Panc1 (cell line): ENCODE measurements at regions not wholly inside any gene's neighbourhood (a gene's known extent, or its start where the extent isn't known, plus 50 kb on each side); places are given as distances from the start of the nearest gene placed in this dataset.

ENCODE experiments used
- ATAC-seq: fragments of 200-7000 bp; cut with Tn5 transposase; 2 replicates; pipeline ENCODE4 v1.9.1; 2020; ENCODE audit warnings: mild to moderate bottlenecking, moderate library complexity
- BruUV-seq: library from RNA; stranded (reverse); fragments of 400-500 nt; replicated peaks from 2 replicates; lab custom pipeline; 2021; lab: Mats Ljungman, UMichigan
- CTCF ChIA-PET: fragments of 300-600 bp; sonication (Branson Sonifier 250); formaldehyde crosslinking; loops from one replicate; lab custom pipeline; 2022; ENCODE audit warnings: antibody characterized with exemption; lab: Charles Lee
- POLR2A ChIA-PET: fragments of 300-600 bp; sonication (Branson Sonifier 250); formaldehyde crosslinking; loops from one replicate; lab custom pipeline; 2022; ENCODE audit warnings: antibody characterized with exemption; lab: Charles Lee
- DNase-seq: peaks from one replicate; pipeline ENCODE4 v3.0.0-alpha.2; 2010; ENCODE audit warnings: low read depth, low spot score
- H3K27ac ChIP-seq: 2 replicates; pipeline ENCODE4 v1.5.1; 2011; ENCODE audit warnings: mild to moderate bottlenecking, low read length, inconsistent platforms
- H3K27me3 ChIP-seq: fragments of 200-500 bp; sonication (Bioruptor generic); 2 replicates; pipeline ENCODE4 v1.6.0; 2014; ENCODE audit warnings: low read length, inconsistent platforms; ENCODE audit not compliant: control insufficient read depth, insufficient read depth
- H3K36me3 ChIP-seq: fragments of 200-500 bp; sonication (Bioruptor generic); 2 replicates; pipeline ENCODE4 v1.5.1; 2014; ENCODE audit warnings: inconsistent platforms, mild to moderate bottlenecking, low read length, moderate library complexity; ENCODE audit not compliant: control insufficient read depth, insufficient read depth
- H3K4me1 ChIP-seq: 2 replicates; pipeline ENCODE4 v1.5.1; 2011; ENCODE audit warnings: inconsistent platforms, mild to moderate bottlenecking, low read length, moderate library complexity; ENCODE audit not compliant: control insufficient read depth, insufficient read depth
- H3K4me3 ChIP-seq, 2 experiments: 2 replicates each; pipeline ENCODE4 v1.5.1; 2011 to 2012; ENCODE audit warnings: low read depth in 2 of 2, low read length in 2 of 2, mild to moderate bottlenecking in 2 of 2, inconsistent platforms in 1 of 2, moderate library complexity in 1 of 2
- H3K9me3 ChIP-seq: fragments of 200-500 bp; sonication (Bioruptor generic); 2 replicates; pipeline ENCODE4 v1.5.1; 2014; ENCODE audit warnings: low read depth, mild to moderate bottlenecking, inconsistent platforms, low read length, moderate library complexity; ENCODE audit not compliant: control insufficient read depth, insufficient read depth
- CTCF ChIP-seq: fragments of 450-650 bp; IDR thresholded peaks from 2 replicates; pipeline ENCODE4 v1.5.1; 2017; ENCODE audit warnings: mild to moderate bottlenecking
- REST ChIP-seq, 2 experiments: IDR thresholded peaks; 2 replicates each; pipeline ENCODE4 v1.6.1; 2011 to 2012; ENCODE audit warnings: low read depth in 2 of 2, control low read depth in 1 of 2, low read length in 1 of 2, mild to moderate bottlenecking in 1 of 2, moderate library complexity in 1 of 2; ENCODE audit not compliant: insufficient read depth in 1 of 2
- TCF7L2 ChIP-seq: IDR thresholded peaks from 2 replicates; pipeline ENCODE4 v1.6.1; 2011; ENCODE audit warnings: mild to moderate bottlenecking, low read depth, low read length, inconsistent platforms
- in situ Hi-C: cut with HindIII; loops from 2 replicates; pipeline ENCODE4 v1.10.0; 2016; ENCODE audit warnings: low sequenced_read_pairs, low pct_unique_long_range_greater_than_20kb
- intact Hi-C: fragments of 100-400 bp; cut with micrococcal nuclease; formaldehyde crosslinking; loops from one replicate; pipeline ENCODE4 v1.10.0; 2022; ENCODE audit not compliant: unreplicated experiment

GRCh38 chr12:33277376-33277775, 162.2 kb downstream of the SYT10 start:
- Histone ChIP-seq H3K27me3 (no peaks in the 10 kb centered on the region), H3K36me3 (no peaks in the 10 kb centered on the region), H3K27ac (no peak overlapping the region), H3K4me1 (no peaks in the 10 kb centered on the region), H3K9me3 (peaks cover 8% of the 10 kb centered on the region; the same call in 1 of the 2 replicates), H3K4me3 (no peak overlapping the region)
- POLR2A ChIA-PET, result interaction anchor here (0.5 kb wide), 1 partner anchor 85 kb away, joined by 6 read pairs; no protein-coding TSS in a partner anchor
- no peak for DNase-seq
- CTCF ChIA-PET, result no interaction called here
- in situ Hi-C loops (no loop called here), intact Hi-C loops (no loop called here)
- no TSS peak for BruUV-seq
- no peak for ATAC-seq
- TF ChIP-seq TCF7L2, result no peak
- TF ChIP-seq REST (IDR thresholded peaks at IDR 0.05; ENCODE audit: insufficient read depth in 1 of 2, low read depth in 2 of 2, low read length in 1 of 2), result no peak

- no peak overlapping the region for H3K4me3 ChIP-seq
- ChIA-PET CTCF (no interaction called here), POLR2A (no interaction called here)
- intact Hi-C loops (no loop called here), in situ Hi-C loops (no loop called here)
- no peak overlapping the region for H3K27ac ChIP-seq
- ATAC-seq (no peak), DNase-seq (no peak)
- no peaks in the 10 kb centered on the region for H3K4me1 ChIP-seq
- H3K27me3 ChIP-seq, result no peaks in the 10 kb centered on the region
- BruUV-seq, result no TSS peak
- TF ChIP-seq TCF7L2 (no peak), REST (IDR thresholded peaks at IDR 0.05; ENCODE audit: insufficient read depth in 1 of 2, low read depth in 2 of 2, low read length in 1 of 2) (no peak), CTCF (no peak)
- no peaks in the 10 kb centered on the region for H3K9me3 ChIP-seq
- H3K36me3 ChIP-seq, result no peaks in the 10 kb centered on the region
Observed at GRCh38 chr12:33267641-33268040, 172.0 kb downstream of the SYT10 start.
